Activated CD4-positive, alpha-beta T cell treated with anti-CD3 and anti-CD28 coated beads for 36 hours (primary cell): ENCODE measurements at regions not wholly inside any gene's neighbourhood (a gene's known extent, or its start where the extent isn't known, plus 50 kb on each side); places are given as distances from the start of the nearest gene placed in this dataset.
"Not testable (repeated sequence)": the region's sequence is repeated elsewhere in the genome, so short reads cannot be mapped to it uniquely, and the experiment has no call there.

ENCODE experiments used
- ATAC-seq: fragments of 200-7000 bp; cut with Tn5 transposase; one replicate; pipeline ENCODE4 v1.10.0; 2021; ENCODE audit warnings: mild to moderate bottlenecking, moderate library complexity
- CTCF ChIA-PET: fragments of 350-600 bp; sonication (Branson Sonifier 250); formaldehyde crosslinking; loops from one replicate; lab custom pipeline; 2021; ENCODE audit warnings: antibody characterized with exemption; lab: Charles Lee
- POLR2A ChIA-PET: fragments of 350-600 bp; sonication (Branson Sonifier 250); formaldehyde crosslinking; loops from one replicate; lab custom pipeline; 2021; ENCODE audit warnings: antibody characterized with exemption, inconsistent platforms; lab: Charles Lee
- DNase-seq: peaks from one replicate; pipeline ENCODE4 v3.0.0-alpha.2; 2020
- H3K27ac Mint-ChIP-seq: one replicate; pipeline ENCODE4 v1.8.0; 2021; ENCODE audit warnings: mixed read lengths
- H3K27me3 Mint-ChIP-seq: one replicate; pipeline ENCODE4 v1.8.0; 2021; ENCODE audit warnings: mixed read lengths
- H3K36me3 Mint-ChIP-seq: one replicate; pipeline ENCODE4 v1.8.0; 2021; ENCODE audit warnings: low read depth, mixed read lengths
- H3K4me1 Mint-ChIP-seq: one replicate; pipeline ENCODE4 v1.8.0; 2021; ENCODE audit warnings: mixed read lengths
- H3K4me3 Mint-ChIP-seq: one replicate; pipeline ENCODE4 v1.8.0; 2021; ENCODE audit warnings: mild to moderate bottlenecking, moderate library complexity, mixed read lengths
- H3K9me3 Mint-ChIP-seq: one replicate; pipeline ENCODE4 v1.8.0; 2021; ENCODE audit warnings: low read depth, mixed read lengths
- intact Hi-C, 2 experiments: fragments of 100-400 bp; cut with DNase I in 1 of 2; cut with micrococcal nuclease in 1 of 2; formaldehyde crosslinking; loops; one replicate each; pipeline versions ENCODE4 v1.14.2 to v1.15.1; 2022 to 2024; cut with DNase I, micrococcal nuclease

GRCh38 chrX:76919761-76920160, 492.3 kb downstream of the MAGEE1 start:
- no peak for ATAC-seq
- Mint-ChIP-seq H3K27ac (no peak overlapping the region), H3K36me3 (no peaks in the 10 kb centered on the region), H3K4me1 (no peaks in the 10 kb centered on the region), H3K4me3 (no peak overlapping the region), H3K9me3 (no peaks in the 10 kb centered on the region), H3K27me3 (no peaks in the 10 kb centered on the region)
- POLR2A ChIA-PET = no interaction called here
- DNase-seq = no peak
- intact Hi-C loops = no loop called here
- CTCF ChIA-PET = no interaction called here

- intact Hi-C loops = no loop called here
- Mint-ChIP-seq H3K9me3 (no peaks in the 10 kb centered on the region), H3K4me1 (no peaks in the 10 kb centered on the region), H3K27me3 (no peaks in the 10 kb centered on the region), H3K36me3 (no peaks in the 10 kb centered on the region), H3K27ac (no peak overlapping the region), H3K4me3 (no peak overlapping the region)
- no peak for ATAC-seq
- POLR2A ChIA-PET = no interaction called here
- CTCF ChIA-PET = no interaction called here
- no peak for DNase-seq
These were observed 493.1 kb downstream of the MAGEE1 start for GRCh38 chrX:76920607-76921006.

GRCh38 chrX:76921176-76921575, 493.7 kb downstream of the MAGEE1 start:
- H3K27me3 Mint-ChIP-seq = no peaks in the 10 kb centered on the region
- ATAC-seq = no peak
- no peaks in the 10 kb centered on the region for H3K36me3 Mint-ChIP-seq
- H3K4me1 Mint-ChIP-seq = no peaks in the 10 kb centered on the region
- H3K4me3 Mint-ChIP-seq = no peak overlapping the region
- DNase-seq = no peak
- H3K9me3 Mint-ChIP-seq = no peaks in the 10 kb centered on the region
- POLR2A ChIA-PET = no interaction called here
- intact Hi-C loops = no loop called here
- CTCF ChIA-PET = no interaction called here
- no peak overlapping the region for H3K27ac Mint-ChIP-seq

GRCh38 chrX:76922100-76922499, 494.6 kb downstream of the MAGEE1 start:
- no peaks in the 10 kb centered on the region for H3K27me3 Mint-ChIP-seq
- intact Hi-C loops = no loop called here
- H3K27ac Mint-ChIP-seq = no peak overlapping the region
- ChIA-PET POLR2A (no interaction called here), CTCF (no interaction called here)
- no peaks in the 10 kb centered on the region for H3K36me3 Mint-ChIP-seq
- no peak overlapping the region for H3K4me3 Mint-ChIP-seq
- ATAC-seq (no peak), DNase-seq (no peak)
- H3K4me1 Mint-ChIP-seq = no peaks in the 10 kb centered on the region
- H3K9me3 Mint-ChIP-seq = no peaks in the 10 kb centered on the region

- H3K4me3 Mint-ChIP-seq, POLR2A ChIA-PET, H3K27ac Mint-ChIP-seq, H3K36me3 Mint-ChIP-seq, CTCF ChIA-PET, ATAC-seq, H3K4me1 Mint-ChIP-seq, intact Hi-C loops, H3K27me3 Mint-ChIP-seq, DNase-seq, H3K9me3 Mint-ChIP-seq: not testable (repeated sequence)
These were observed 497.1 kb downstream of the MAGEE1 start for GRCh38 chrX:76924616-76925015.

- POLR2A ChIA-PET = no interaction called here
These were observed 504.0 kb downstream of the MAGEE1 start for GRCh38 chrX:76931518-76931917.

GRCh38 chrX:76957485-76957884, 489.7 kb upstream of the FGF16 start:
- Mint-ChIP-seq H3K27ac (no peak overlapping the region), H3K9me3 (no peaks in the 10 kb centered on the region), H3K4me1 (no peaks in the 10 kb centered on the region), H3K4me3 (no peak overlapping the region), H3K27me3 (no peaks in the 10 kb centered on the region), H3K36me3 (no peaks in the 10 kb centered on the region)
- ATAC-seq = no peak
- no peak for DNase-seq
- intact Hi-C loops = no loop called here
- POLR2A ChIA-PET = no interaction called here
- CTCF ChIA-PET = no interaction called here

More at GRCh38 chrX:76931518-76931917, 504.0 kb downstream of the MAGEE1 start:
- ATAC-seq (no peak), DNase-seq (no peak)
- intact Hi-C loops = no loop called here
- Mint-ChIP-seq H3K4me3 (no peak overlapping the region), H3K27me3 (no peaks in the 10 kb centered on the region), H3K36me3 (no peaks in the 10 kb centered on the region), H3K9me3 (peaks cover 1% of the 10 kb centered on the region), H3K4me1 (no peaks in the 10 kb centered on the region), H3K27ac (no peak overlapping the region)
- CTCF ChIA-PET = no interaction called here

- DNase-seq (no peak), ATAC-seq (peak; percentile 78)
- H3K27ac Mint-ChIP-seq = peak overlapping the region; percentile 81
- no peaks in the 10 kb centered on the region for H3K36me3 Mint-ChIP-seq
- no peaks in the 10 kb centered on the region for H3K27me3 Mint-ChIP-seq
- ChIA-PET POLR2A (interaction anchor here (1.0 kb wide), 1 partner anchor 32 kb away, joined by 3 read pairs; no protein-coding TSS in a partner anchor), CTCF (no interaction called here)
- no peak overlapping the region for H3K4me3 Mint-ChIP-seq
- intact Hi-C loops = loop anchor here (1.0 kb wide), 1 partner anchor 33 kb away; no protein-coding TSS in a partner anchor
- peaks cover 7% of the 10 kb centered on the region for H3K4me1 Mint-ChIP-seq
- H3K9me3 Mint-ChIP-seq = no peaks in the 10 kb centered on the region
These were observed 475.5 kb upstream of the FGF16 start for GRCh38 chrX:76971393-76972376.

- Mint-ChIP-seq H3K9me3 (no peaks in the 10 kb centered on the region), H3K36me3 (no peaks in the 10 kb centered on the region), H3K27me3 (peaks cover 2% of the 10 kb centered on the region), H3K27ac (no peak overlapping the region), H3K4me1 (no peaks in the 10 kb centered on the region), H3K4me3 (no peak overlapping the region)
- POLR2A ChIA-PET = no interaction called here
- CTCF ChIA-PET = no interaction called here
- ATAC-seq (no peak), DNase-seq (no peak)
- intact Hi-C loops = no loop called here
These were observed 469.7 kb upstream of the FGF16 start for GRCh38 chrX:76977452-76977851.

GRCh38 chrX:76987381-76987780, 459.8 kb upstream of the FGF16 start:
- Mint-ChIP-seq H3K9me3 (peaks cover 11% of the 10 kb centered on the region), H3K4me3 (no peak overlapping the region), H3K4me1 (no peaks in the 10 kb centered on the region), H3K36me3 (no peaks in the 10 kb centered on the region), H3K27me3 (no peaks in the 10 kb centered on the region), H3K27ac (no peak overlapping the region)
- DNase-seq (no peak), ATAC-seq (no peak)
- intact Hi-C loops = no loop called here
- ChIA-PET POLR2A (no interaction called here), CTCF (no interaction called here)

GRCh38 chrX:76996641-76997040, 450.5 kb upstream of the FGF16 start:
- DNase-seq = no peak
- Mint-ChIP-seq H3K36me3 (no peaks in the 10 kb centered on the region), H3K4me3 (no peak overlapping the region), H3K9me3 (peaks cover 4% of the 10 kb centered on the region), H3K27me3 (peaks cover 2% of the 10 kb centered on the region), H3K27ac (no peak overlapping the region), H3K4me1 (no peaks in the 10 kb centered on the region)
- CTCF ChIA-PET = no interaction called here
- POLR2A ChIA-PET = no interaction called here
- ATAC-seq = no peak
- intact Hi-C loops = no loop called here

- Mint-ChIP-seq H3K36me3 (no peaks in the 10 kb centered on the region), H3K9me3 (no peaks in the 10 kb centered on the region), H3K4me3 (no peak overlapping the region), H3K27me3 (no peaks in the 10 kb centered on the region), H3K27ac (peak overlapping the region; percentile 78), H3K4me1 (peaks cover 22% of the 10 kb centered on the region)
- DNase-seq (no peak), ATAC-seq (peak; percentile 50)
- CTCF ChIA-PET = interaction anchor here (1.3 kb wide), 1 partner anchor 10 kb away, joined by 3 read pairs; no protein-coding TSS in a partner anchor
- intact Hi-C loops = no loop called here
- POLR2A ChIA-PET = interaction anchor here (0.8 kb wide), 1 partner anchor 32 kb away, joined by 3 read pairs; no protein-coding TSS in a partner anchor
These were observed 443.7 kb upstream of the FGF16 start for GRCh38 chrX:77003530-77003929.
